ENCODE measurements at regions not wholly inside any gene's neighbourhood (a gene's known extent, or its start where the extent isn't known, plus 50 kb on each side); places are given as distances from the start of the nearest gene placed in this dataset.

DNA sequence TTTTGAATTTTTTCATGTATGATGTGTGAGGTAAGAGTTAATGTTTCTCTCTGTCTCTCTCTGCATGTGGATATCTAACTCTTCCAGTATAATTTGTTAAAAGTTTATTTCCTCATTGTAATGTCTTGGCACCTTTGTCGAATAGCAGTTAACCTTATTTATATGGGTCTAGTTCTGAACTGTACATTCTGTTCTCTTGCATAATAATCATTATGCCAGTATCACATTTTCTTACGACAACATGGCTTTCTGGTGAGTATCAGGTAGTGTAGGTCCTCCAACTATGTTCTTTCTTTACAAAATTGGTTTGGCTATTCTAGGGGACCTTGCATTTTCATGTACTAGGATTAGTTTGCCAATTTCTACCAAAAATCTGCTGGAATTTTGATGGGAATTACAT lies 337.0 kb upstream of the FZD8 start:
- TF ChIP-seq, protein P1, sequence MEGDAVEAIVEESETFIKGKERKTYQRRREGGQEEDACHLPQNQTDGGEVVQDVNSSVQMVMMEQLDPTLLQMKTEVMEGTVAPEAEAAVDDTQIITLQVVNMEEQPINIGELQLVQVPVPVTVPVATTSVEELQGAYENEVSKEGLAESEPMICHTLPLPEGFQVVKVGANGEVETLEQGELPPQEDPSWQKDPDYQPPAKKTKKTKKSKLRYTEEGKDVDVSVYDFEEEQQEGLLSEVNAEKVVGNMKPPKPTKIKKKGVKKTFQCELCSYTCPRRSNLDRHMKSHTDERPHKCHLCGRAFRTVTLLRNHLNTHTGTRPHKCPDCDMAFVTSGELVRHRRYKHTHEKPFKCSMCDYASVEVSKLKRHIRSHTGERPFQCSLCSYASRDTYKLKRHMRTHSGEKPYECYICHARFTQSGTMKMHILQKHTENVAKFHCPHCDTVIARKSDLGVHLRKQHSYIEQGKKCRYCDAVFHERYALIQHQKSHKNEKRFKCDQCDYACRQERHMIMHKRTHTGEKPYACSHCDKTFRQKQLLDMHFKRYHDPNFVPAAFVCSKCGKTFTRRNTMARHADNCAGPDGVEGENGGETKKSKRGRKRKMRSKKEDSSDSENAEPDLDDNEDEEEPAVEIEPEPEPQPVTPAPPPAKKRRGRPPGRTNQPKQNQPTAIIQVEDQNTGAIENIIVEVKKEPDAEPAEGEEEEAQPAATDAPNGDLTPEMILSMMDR (IDR thresholded peaks at IDR 0.05; ENCODE audit: low read depth, low read length), result no peak
- no peak for TF ChIP-seq EZH2phosphoT487 (IDR thresholded peaks at IDR 0.05; ENCODE audit: low read depth)

Measured in OCI-LY3 (cell line).